ENCODE measurements at regions not wholly inside any gene's neighbourhood (a gene's known extent, or its start where the extent isn't known, plus 50 kb on each side); places are given as distances from the start of the nearest gene placed in this dataset.

DNA sequence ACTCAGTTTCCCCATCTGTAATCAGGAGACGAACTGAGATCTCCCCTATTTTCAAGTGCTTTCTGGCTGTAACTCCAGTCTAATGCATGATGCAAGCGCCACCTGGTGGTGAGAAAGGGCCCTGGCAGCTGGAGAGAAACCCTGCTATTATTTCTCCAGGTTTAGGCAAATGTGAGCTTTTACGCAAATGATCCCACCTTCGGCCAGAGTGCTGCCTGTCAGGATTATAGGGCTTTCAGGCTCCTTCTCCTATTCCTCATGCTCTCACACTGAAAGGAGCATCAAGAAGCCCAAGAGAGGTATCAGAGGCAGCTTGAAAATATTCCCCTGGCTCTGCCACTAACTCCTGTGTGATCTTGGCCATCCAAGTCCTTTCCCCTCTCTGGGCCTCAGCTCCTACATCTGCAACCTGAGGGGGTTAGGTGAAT is 93.9 kb upstream of the RASGRF1 start:
- DNase-seq: peak; percentile 19 to 26

DNA sequence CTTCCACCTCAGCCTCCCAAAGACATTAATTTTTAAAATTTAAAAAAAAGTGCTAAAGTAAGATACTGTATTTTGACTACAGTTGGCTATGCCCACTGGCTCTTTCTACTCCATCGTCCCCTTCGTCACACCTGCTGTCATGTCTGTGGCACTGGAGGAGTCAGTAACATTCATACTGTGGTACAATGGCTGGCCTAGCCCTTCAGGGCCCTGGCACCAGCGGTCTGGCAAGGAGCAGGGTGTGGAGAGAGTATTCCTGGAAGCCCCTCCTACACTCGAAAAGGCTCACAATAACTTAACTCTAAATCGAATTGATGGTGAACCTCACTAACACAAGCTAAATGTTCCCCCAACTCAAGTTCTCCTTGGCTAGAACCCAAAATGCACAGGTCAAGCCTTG is 89.7 kb upstream of the RASGRF1 start:
- no peak for DNase-seq

DNA sequence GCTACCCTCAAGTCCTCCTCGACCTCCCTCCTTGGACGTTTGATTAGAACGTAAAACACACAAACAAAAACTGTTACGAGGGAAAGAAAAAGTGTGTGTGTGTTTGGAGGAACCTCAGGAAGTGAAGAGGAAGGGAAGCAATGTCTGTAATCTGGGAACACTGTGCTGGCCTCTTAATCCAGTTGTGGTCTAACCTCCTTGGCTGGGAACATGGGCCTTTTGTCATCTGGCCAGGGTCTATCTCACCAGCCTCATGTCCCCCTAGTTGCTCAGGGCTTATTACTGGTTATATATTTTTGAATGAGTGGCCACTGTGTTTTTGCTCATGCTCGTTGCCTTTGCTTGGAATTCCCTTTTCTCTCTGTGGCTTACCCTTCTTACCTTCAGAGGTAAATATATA is 89.0 kb upstream of the RASGRF1 start:
- no peak for DNase-seq

DNA sequence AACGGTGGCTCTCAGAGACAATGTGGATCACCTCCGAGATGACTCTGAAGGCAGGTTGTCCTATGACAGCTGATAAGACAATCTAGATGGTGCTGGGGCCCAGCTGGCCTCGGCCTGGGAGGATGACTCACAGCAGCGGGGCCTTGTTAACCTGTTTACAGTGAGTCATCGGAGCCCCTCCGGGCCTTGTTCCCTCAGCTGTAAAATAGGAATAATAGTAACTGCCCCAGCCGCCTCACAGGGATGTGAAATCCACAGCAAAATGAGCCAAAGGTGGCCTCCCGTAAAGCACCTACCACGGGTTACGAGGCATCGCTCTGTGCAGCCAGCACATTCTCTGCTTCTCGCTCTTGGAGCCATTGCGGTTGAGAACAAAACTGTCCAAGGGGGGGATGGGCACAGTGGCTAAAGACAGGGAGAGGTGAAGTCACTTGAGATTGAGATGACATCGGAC is 88.6 kb upstream of the RASGRF1 start:
- no peak for DNase-seq

DNA sequence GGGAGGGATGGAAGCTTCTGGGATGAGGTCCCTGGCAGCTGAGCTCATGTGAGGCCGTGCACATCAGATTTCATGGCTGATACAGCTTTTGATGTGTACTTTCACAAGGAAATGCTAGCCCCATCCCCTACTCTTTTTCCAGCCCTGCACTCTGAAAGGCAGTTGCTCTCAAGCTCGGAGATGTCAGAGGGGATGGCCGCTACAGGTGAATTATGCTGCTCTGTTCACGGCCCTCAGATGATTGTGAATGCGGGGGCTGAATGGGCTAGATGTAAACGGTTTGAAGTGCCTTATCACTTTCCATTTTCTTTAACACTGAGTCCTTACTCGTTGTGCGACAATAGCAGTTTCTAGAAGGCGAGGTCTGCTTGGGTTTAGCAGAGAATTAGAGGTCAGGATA is 88.0 kb upstream of the RASGRF1 start:
- no peak for DNase-seq

DNA sequence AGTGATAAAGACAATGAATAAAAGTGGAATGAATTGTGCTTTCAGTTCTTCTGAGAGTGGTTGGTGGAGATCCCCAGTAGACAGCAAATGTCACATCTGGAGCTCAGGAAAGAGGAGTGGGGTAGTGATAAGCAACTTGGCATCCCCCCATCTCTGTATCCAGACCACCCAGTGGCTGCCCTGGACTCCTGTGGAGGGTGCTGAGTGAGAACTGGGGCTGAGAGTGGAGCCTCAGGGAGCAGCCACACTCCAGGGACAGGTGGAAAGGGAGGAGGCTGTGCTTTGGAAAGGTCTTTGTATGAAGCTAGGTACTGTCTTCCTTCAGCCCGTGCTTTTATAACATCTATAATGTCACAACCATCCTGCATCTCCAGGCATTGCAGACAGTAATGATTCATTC is 85.6 kb upstream of the RASGRF1 start:
- no peak for DNase-seq

DNA sequence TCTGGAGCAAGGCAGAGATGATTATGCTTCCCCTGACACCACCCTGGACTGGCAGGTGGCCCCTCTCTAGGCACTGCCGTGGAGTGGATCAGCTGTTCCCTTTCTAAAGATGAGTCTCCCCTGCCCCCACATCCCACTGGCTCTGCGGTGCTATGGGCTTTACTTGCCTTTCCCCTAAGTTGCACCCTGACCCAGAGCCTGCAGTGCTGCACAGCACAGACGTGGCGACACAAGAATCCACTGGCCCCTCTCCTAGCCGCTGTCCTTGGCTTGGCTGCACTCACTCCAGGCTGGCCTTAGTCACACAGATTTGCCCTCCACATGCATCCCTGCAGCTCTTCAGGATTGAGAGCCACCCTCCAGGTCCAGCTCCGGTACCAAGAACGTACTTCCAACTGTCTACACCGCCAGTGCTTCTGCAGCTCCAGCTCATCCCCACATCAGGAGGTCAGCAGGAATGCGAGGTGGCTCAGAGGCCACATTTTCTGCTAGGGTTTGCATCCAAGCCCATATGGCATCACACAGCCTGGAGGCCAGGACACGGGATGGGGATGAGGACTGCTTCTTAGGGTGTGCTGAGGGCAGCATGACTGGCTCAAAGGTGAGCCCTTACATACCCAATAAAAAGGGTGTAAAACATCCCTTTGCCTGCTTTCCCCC is 82.4 kb upstream of the RASGRF1 start:
- DNase-seq: no peak

DNA sequence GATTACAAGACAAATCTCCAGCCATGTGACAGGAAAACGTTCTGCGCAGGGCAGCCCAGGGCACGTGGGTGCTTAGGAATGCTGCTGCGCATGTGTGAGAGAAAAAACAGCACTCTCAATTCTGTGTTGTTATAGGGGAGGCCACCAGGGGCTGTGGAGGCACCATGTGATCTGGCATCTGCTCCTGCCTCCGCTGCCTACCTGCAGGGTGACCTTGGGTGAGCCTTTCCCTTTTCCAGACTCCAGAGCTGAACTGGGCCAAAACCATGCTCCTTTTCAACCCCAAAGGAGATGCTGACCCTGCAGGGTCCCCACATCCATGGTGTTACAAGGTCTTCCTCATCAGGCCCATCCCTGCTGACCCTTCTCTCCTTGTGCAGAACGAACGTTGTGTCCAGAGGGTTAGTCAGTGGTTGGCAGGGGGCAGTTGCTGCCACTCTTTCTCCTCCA is 81.5 kb upstream of the RASGRF1 start:
- no peak for DNase-seq

DNA sequence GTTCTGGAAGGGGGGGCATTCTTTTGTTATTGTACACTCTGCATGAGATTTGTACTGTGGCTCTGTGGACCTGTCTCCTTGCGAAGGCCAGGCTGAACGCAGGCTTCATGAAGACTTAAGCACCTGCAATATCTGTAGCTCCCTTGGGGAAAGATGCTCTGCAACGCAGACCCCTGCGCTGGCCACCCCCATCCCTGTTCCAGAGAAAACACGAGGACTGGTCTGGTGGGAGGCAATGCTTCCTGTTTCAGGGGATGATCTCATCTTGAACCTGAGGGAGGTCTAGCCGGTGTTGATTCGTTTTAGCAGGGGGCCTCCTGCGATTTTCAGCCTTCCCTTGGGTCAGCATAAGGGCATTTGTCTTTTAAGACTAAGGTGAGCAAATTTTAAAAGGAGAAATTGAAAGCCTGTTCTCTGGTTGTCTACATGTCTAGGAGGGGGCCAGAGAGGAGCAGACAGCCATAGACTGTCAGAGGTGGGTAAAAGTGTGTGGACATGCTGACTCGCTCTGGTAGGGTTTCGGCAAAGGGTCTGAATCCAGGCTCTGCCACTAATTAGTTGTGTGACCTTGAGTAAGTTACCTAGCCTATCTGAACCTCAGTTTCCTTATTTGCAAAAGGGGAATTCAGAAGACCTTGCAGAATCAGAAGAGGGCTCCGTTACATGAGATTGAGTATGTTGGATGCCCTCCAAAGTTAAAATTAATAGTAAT is 80.9 kb upstream of the RASGRF1 start:
- DNase-seq: no peak

DNA sequence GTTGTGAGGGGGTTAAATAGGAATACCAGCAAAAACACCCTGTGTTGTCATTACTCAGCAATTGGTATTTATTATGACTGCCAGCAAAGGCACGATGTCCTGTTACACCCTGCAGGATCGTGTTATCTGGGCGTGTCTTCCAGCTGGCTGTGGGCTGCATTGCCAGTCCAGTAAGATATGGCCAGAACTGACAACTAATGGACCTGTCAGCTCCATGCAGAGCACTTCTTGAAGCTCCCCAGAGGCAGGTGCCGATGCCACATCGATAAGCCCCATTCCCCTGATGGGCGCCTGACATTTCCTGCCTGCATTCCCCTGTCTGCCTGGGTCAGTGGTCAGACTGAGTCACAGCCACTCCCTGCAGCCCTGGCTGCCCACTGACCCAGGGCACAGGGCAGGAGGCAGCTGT is 79.7 kb upstream of the RASGRF1 start:
- no peak for DNase-seq

DNA sequence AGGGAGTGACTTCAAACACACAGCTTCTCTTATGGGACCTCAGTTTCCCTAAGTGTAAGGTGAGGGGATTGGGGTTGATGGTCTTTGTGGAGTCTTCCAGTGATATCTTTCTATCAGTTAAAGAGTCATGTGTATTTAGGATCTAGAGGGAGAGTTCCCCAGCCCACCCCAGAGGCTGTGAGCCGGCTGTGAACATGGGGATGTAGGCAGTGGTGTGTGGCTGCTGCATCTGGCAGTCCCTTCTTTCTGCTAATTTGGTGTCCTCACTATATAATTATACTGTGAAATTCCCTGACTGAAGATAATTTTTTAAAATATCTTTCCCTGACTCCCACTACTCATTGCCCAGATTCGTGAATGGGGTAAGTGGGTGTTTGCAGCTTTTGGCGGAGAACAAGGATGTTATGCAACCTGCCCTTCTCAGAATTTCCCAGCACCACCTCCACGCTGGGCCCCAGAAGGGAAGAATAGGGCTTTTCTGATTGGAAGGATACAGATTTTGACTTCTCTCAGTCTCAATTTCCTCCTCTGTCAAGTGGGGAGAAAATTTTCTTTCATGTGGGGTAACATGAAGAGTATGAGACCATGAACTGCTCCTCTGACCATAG is 79.0 kb upstream of the RASGRF1 start:
- DNase-seq: no peak

DNA sequence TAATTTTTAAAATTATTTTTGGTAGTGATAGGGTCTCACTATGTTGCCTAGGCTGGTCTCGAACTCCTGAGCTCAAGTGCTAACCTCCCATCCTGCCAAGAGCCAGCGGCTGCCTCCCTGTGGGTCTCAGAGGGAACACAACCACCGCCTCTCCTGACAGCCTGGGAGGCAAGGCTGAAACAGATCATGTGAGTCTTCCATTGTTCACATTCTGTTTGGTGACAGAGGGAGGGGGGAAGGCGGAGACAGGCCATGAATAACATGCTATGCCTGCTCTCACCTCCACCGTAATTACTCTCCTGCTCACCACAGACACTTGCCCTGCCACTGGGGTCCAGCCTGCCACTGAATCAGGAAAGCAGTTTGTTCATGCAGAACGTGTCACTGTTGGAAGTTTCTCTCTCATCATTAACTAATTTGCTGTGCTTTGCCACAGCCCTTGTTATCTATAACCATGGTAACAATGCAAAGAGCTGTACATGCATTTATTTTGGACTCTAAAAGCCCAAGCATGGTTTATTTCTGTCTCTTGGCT is 78.4 kb upstream of the RASGRF1 start:
- DNase-seq: no peak

DNA sequence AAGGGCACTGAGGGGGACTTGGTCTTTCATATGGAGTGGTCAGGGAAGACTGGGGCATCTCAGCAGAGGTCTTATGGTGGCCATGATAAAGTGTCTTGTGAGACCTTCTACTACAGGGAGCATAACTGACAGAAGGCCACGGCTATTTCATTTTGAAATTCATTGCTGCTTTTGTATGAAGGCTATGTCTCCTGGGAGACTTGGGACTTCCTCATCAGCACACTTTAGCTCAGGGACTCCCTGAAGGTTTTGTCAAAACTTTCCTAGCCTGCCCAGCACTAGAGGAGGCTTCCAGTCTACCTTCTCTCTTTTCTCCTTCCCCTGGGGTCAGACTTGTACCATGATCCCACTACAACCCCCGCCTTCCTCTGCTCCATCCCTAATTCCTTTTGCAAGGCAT is 77.2 kb upstream of the RASGRF1 start:
- no peak for DNase-seq

DNA sequence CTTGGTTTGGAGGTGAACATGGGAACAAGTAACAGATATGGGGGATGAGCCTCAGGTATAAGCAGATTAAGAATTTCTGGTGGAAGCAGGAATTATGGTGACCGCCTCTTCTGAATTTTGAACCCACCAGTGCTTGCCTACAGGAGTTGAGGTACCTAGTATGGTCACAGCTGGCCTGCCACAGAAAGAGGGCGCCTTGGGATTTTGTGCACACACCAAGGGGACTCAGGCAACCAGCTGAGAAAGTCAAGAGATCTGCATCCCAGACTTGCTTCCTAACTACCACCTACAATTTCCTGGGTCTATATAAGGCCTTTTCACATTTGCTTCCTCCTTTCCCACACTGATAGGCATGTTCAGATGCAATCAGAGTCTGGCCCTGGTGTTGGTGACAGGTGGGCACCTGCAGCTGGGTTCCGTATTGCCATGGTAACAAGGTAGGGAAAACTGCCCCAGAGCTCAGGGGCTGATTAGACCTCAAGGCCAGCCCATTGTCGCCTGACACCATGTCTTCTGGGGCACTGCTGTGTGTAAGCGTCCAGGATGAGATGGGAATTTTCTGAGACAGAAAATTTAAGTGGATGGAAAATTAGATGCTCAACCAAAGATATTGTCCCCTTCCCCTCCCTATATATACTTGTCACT is 75.9 kb upstream of the RASGRF1 start:
- DNase-seq: no peak

DNA sequence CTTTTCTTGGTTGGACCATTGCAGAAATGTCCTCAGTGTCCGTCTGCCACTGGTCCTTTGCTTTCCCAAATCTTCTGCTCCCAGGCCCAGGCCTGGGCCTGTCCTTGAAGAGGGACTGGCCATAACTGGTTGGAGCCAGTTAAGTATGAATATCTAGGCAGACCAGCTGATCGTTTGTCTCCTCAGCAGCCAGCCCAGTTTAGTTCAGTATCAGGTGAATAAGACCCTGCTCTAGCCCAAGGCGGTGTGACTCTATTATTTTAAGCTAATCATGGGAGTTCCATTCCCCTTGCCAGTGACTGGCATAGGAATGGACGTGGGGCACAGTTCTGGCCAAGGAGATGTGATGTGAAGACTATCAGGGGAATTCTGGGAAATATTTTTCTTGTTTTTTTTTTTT is 73.9 kb upstream of the RASGRF1 start:
- no peak for DNase-seq

DNA sequence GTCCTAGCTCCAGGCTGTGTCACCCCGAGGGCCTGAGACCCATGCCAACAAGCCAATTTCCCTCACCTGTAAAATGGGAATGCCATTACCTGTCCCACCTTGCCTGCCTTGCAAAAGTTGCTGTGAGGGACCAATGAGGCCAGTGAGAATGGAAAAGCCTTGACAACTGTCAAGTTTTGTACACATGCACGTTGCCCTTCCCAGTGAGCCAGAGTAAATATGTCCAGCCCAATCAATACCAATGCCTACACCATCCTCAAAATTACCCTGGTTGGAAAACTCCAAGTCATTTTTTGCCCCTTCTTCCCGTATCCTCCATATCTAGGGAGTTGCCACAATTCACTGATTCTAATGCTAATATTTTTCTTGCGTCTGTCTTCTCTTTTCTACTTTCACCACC is 73.5 kb upstream of the RASGRF1 start:
- DNase-seq: no peak

DNA sequence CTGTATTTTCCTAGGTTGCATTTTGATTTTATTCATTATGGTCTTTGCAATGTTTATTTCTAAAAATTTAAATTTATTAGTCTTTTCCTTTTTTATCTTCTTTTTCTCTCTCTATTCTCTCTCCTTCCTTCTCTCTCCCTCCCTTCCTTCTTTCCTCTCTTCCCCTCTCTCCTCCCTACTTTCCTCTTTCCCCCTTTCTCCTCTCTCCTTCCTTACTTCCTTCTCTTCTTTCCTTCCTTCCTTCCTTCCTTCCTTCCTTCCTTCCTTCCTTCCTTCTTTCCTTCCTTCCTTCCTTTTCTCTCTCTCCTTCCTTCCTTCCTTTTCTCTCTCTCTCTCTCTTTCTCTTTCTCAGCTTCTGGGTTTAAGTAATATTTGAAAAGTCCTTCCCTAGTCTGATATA is 72.8 kb upstream of the RASGRF1 start:
- DNase-seq: no peak

DNA sequence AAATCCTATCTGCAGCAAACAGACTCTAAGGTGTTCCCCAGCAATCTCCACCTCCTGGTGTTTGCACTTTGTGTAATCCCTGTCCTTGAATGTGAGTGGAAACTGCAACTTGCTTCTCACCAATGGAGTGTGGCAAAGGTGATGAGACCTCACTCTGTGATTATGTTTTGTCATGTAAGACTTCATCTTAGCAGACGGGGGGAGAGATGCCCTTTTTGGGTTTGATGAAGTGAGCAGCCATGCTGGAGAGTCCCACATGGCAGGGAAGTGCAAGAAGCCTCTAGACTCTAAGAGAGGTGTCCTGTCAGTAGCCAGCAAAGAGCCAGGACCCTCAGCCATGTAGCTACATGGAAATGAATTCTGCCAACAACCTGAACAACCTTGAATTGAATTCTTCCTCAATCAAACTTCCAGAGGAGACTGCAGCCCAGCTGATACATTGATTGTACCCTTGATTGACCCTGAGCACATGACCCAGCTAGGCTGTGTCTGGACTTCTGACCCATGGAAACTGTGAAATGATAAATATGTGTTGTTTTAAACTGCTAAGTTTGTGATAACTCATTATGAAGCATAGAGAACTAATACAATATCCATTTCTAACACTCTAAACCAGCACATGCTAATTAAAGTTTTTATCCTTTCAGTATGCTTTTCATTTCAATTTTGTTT is 71.4 kb upstream of the RASGRF1 start:
- no peak for DNase-seq

DNA sequence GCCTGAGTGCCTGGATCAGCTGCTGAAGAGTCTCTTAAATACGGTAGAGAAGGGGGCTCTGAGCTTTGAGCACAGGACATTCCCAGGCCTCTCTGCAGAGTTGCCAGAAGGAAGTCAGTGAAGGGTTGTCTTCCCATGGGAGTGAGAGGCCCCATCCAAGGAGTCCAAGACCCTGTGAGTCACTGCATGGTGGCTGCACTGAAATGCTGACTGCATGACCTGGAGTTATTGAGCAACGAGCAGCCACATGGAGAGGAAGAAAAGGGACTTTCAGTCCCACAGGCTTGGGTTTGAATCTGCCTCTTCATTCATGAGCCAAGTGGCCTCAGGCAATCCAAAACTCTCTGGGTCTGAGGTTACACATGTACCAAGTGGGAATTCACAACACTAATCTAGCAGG is 69.6 kb upstream of the RASGRF1 start:
- DNase-seq: no peak

DNA sequence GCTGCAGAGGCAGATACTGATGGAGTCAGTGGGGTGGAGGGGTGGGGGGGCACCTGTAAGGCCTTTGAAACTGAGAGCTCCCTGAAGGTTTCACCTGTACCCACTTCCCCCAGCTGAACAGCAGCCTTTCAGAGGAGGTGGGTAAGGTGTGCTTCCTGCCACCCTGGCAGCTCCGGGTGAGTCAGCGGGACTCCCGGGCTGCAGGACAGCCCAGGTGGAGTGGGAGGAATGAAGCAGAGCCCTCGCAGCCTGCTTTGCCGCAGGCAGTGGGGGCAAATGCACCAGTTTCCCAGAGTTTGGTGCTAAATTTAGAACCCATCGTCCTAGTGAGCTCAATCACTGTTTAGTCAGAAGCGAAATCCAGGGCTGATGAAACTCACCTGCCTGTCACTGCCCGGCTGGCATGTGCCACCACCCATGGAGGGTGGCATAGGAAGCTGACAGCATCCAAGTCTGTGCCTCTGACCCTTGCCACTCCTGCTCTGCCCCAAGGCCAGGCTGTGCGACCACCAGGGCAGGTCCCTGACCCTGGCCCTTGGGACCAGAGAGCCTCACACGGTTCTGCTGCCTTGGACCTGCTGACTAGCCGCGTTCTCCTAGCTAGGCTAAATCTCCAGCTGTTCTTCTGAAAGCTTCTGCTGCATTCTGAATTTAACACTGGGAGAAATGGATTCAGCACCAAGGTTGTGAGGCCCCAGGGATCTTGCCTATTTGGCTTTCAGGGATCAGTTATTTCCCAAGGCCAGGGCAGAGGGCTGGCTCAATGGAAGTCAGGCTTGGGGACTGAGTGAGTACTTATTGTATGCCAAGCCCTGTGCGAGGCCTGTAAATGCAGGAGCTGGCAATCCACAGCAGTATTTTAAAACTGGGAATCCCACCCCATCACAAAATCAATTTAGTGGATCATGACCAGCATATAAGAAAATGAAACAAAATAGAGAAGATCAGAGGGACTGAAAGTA is 67.3 kb upstream of the RASGRF1 start:
- no peak for DNase-seq

DNA sequence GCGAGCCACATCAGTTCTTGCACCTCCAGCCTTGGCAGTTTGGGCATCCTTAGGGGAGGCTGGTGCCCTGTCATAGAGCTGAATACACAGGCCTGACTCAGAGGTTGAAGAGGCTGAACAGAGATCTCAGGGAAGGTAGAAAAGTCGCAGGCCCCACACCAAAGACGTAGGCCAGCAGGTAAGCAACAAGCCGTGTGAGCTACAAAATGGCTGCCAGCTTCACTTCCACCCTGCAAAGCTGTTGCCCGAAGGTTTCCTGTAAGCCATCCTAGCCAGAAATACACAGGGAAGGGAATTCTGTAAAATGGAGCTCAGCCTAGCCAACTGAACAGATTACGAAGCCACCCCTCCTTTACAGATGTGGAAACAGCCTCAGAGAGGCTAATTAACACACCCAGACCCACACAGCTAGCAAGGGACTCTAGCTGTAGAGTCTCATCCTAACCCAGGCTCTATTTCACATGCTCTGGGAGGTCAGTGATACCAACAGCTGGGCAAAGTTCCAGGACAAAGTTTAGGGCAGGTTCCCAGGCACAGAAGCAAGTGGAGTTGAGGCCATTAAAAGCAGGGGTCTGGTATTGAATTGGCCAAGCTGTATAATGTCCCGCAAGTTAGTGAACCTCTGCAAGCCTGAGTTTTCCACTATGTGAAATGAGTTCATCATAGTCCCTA is 66.3 kb upstream of the RASGRF1 start:
- no peak for DNase-seq

Data from bone marrow (tissue), 2 donors.